ENCODE measurements at regions not wholly inside any gene's neighbourhood (a gene's known extent, or its start where the extent isn't known, plus 50 kb on each side); places are given as distances from the start of the nearest gene placed in this dataset.

- Histone ChIP-seq H3K9me3 (ENCODE audit: control insufficient read depth in 4 of 4, low read length in 3 of 4) (no peaks in the 10 kb centered on the region), H3K4me3 (ENCODE audit: low read depth in 1 of 3, low read length in 3 of 3) (no peak overlapping the region), H3K9ac (ENCODE audit: low read depth in 1 of 2, low read length in 2 of 2) (no peak overlapping the region), H3K27ac (ENCODE audit: low read depth in 1 of 2, low read length in 2 of 2) (no peak overlapping the region), H3K27me3 (ENCODE audit: control insufficient read depth in 4 of 4, insufficient read depth in 4 of 4, low read length in 3 of 4) (no peaks in the 10 kb centered on the region), H3K4me1 (ENCODE audit: control insufficient read depth in 4 of 4, insufficient read depth in 4 of 4, low read length in 3 of 4) (no peaks in the 10 kb centered on the region), H3K36me3 (ENCODE audit: control insufficient read depth in 4 of 4, insufficient read depth in 3 of 4, low read depth in 1 of 4, low read length in 3 of 4) (no peaks in the 10 kb centered on the region)
- TF ChIP-seq GABPA (IDR thresholded peaks at IDR 0.05 in 1 of 2, conservative IDR thresholded peaks at IDR 0.05 in 1 of 2) (no peak), RXRA (IDR thresholded peaks at IDR 0.05) (no peak), FOXA1 (IDR thresholded peaks at IDR 0.05) (no peak), MAX (IDR thresholded peaks at IDR 0.05) (no peak), REST (IDR thresholded peaks at IDR 0.05) (no peak), FOXA2 (IDR thresholded peaks at IDR 0.05) (no peak), ZBTB33 (IDR thresholded peaks at IDR 0.05) (no peak), EGR1 (IDR thresholded peaks at IDR 0.05; ENCODE audit: low read depth in 2 of 2) (no peak), NR2F2 (IDR thresholded peaks at IDR 0.05) (no peak), CTCF (IDR thresholded peaks at IDR 0.05; ENCODE audit: low read depth, low read length, missing input control) (no peak), SP1 (IDR thresholded peaks at IDR 0.05) (no peak), YY1 (IDR thresholded peaks at IDR 0.05) (no peak), HNF4G (IDR thresholded peaks at IDR 0.05) (no peak), HNF4A (conservative IDR thresholded peaks at IDR 0.05) (no peak), ATF3 (IDR thresholded peaks at IDR 0.05) (no peak)
- 81% methylated on average over 2 of the region's 2 CpGs for WGBS
- DNase-seq (ENCODE audit: low spot score), result no peak
These were observed 66.7 kb upstream of the INCENP start for GRCh38 chr11:62057069-62057468.

GRCh38 chr11:62055970-62056369 lies 67.8 kb upstream of the INCENP start:
- Histone ChIP-seq H3K9me3 (ENCODE audit: control insufficient read depth in 4 of 4, low read length in 3 of 4) (no peaks in the 10 kb centered on the region), H3K4me3 (ENCODE audit: low read depth in 1 of 3, low read length in 3 of 3) (no peak overlapping the region), H3K27me3 (ENCODE audit: control insufficient read depth in 4 of 4, insufficient read depth in 4 of 4, low read length in 3 of 4) (no peaks in the 10 kb centered on the region), H3K9ac (ENCODE audit: low read depth in 1 of 2, low read length in 2 of 2) (no peak overlapping the region), H3K4me1 (ENCODE audit: control insufficient read depth in 4 of 4, insufficient read depth in 4 of 4, low read length in 3 of 4) (no peaks in the 10 kb centered on the region), H3K27ac (ENCODE audit: low read depth in 1 of 2, low read length in 2 of 2) (no peak overlapping the region), H3K36me3 (ENCODE audit: control insufficient read depth in 4 of 4, insufficient read depth in 3 of 4, low read depth in 1 of 4, low read length in 3 of 4) (no peaks in the 10 kb centered on the region)
- no peak for TF ChIP-seq EGR1 (IDR thresholded peaks at IDR 0.05; ENCODE audit: low read depth in 2 of 2)
- no peak for TF ChIP-seq FOXA2 (IDR thresholded peaks at IDR 0.05)
- TF ChIP-seq CTCF (IDR thresholded peaks at IDR 0.05; ENCODE audit: low read depth, low read length, missing input control), result no peak
- TF ChIP-seq MAX (IDR thresholded peaks at IDR 0.05), result no peak
- TF ChIP-seq GABPA (IDR thresholded peaks at IDR 0.05 in 1 of 2, conservative IDR thresholded peaks at IDR 0.05 in 1 of 2), result no peak
- no peak for TF ChIP-seq ZBTB33 (IDR thresholded peaks at IDR 0.05)
- no peak for TF ChIP-seq JUND (IDR thresholded peaks at IDR 0.05)
- TF ChIP-seq YY1 (IDR thresholded peaks at IDR 0.05), result no peak
- DNase-seq (ENCODE audit: low spot score), result no peak
- 79% methylated on average over 5 of the region's 5 CpGs for WGBS

All from liver (tissue), 8 donors.